ENCODE measurements at regions not wholly inside any gene's neighbourhood (a gene's known extent, or its start where the extent isn't known, plus 50 kb on each side); places are given as distances from the start of the nearest gene placed in this dataset.
"Not testable (repeated sequence)": the region's sequence is repeated elsewhere in the genome, so short reads cannot be mapped to it uniquely, and the experiment has no call there.

- no peak for DNase-seq
- intact Hi-C loops (cut with DNase I), result no loop called here
These were observed 1694.7 kb upstream of the LRRTM3 start for GRCh38 chr10:65231148-65231547.

GRCh38 chr10:65234261-65234660 is 1691.6 kb upstream of the LRRTM3 start:
- DNase-seq, result no peak
- intact Hi-C loops (cut with DNase I), result no loop called here

GRCh38 chr10:65235266-65235665 is 1690.6 kb upstream of the LRRTM3 start:
- intact Hi-C loops (cut with DNase I), result no loop called here
- DNase-seq, result no peak

- no peak for DNase-seq
- intact Hi-C loops (cut with DNase I), result no loop called here
These were observed 1690.0 kb upstream of the LRRTM3 start for GRCh38 chr10:65235846-65236245.

DNA sequence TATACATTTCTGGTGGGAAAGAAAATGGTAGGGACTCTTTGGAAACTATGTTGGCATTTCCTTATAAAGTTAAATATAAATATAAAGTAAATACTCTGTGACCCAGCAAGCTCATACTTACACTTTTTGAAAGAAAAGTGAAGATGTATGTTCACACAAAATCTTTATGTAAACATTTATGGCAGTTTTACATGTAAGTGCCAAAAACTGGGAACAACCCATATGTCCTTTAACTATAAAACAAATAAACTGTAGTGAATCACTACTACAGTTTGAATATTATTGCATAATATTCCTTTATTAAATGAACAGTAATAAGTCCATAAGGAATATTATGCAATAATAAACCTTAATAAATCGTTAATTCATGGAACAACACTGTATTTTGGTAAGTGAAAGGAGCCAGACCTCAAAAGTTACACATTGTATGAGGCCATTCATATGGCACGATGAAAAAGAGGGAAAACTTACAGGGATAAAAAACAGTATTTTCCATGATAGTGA is 1660.3 kb upstream of the LRRTM3 start:
- no peak for DNase-seq
- intact Hi-C loops (cut with DNase I), result no loop called here

- intact Hi-C loops (cut with DNase I); DNase-seq: not testable (repeated sequence)
These were observed 1656.3 kb upstream of the LRRTM3 start for GRCh38 chr10:65269551-65269950.

GRCh38 chr10:65270969-65271368 is 1654.9 kb upstream of the LRRTM3 start:
- intact Hi-C loops (cut with DNase I), result no loop called here
- DNase-seq, result no peak

- intact Hi-C loops (cut with DNase I), result no loop called here
- no peak for DNase-seq
These were observed 1652.7 kb upstream of the LRRTM3 start for GRCh38 chr10:65273115-65273514.

GRCh38 chr10:65275296-65275695 is 1650.5 kb upstream of the LRRTM3 start:
- DNase-seq, result no peak
- intact Hi-C loops (cut with DNase I), result no loop called here

DNA sequence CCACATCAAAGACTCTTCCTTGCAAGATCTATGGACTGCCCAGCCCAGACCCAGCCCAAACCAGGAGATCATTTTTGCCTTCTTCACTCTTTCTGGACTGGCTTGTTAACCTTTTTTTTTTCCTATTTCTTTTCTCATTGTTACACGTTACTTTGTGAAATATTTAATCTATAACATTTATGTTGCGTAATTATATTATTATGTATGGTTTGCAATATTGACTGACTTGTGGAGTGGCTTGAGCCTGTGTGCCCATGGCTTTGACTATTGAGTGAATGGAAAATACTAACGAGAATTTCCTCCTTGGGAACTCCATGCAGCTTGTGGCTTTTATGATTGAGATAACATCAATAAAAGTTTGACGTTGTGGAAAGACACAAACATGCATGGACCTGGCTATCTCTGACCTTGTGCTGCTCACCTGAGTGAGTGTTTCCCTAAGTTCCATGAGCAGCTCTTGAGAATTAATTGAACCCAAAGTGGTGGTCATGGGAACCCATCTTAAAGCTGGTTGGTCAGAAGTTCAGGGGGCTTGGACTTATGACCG is 1641.3 kb upstream of the LRRTM3 start:
- no peak for DNase-seq
- intact Hi-C loops (cut with DNase I), result no loop called here

DNA sequence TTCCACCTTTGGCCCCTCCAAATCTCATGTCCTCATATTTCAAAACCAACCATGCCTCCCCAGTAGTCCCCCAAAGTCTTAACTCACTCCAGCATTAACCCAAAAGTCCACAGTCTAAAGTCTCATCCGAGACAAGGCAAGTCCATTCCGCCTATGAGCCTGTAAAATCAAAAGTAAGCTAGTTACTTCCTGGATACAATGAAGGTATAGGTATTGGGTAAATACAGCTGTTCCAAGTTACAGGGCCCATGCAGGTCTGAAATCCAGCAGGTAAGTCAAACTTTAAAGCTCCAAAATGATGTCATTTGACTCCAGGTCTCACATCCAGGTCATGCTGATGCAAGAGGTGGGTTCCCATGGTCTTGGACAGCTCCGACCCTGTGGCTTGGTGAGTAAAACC is 1640.1 kb upstream of the LRRTM3 start:
- intact Hi-C loops (cut with DNase I), result not testable (repeated sequence)

DNA sequence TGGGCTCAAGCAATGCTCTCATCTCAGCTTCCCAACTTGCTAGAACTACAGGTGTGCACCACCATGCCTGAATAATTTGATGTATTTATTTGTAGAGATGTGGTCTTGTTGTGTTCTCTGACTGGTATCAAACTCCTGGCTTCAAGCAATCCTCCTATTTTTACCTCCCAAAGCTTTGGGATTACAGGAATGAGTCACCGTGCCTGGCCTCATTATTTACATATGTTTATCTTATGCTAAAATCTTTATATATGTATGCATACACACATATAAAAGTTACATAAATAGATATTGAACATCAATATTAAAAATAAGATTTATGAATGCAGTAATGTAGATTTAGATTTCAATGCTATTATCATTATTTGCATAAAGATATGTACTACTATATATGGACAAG is 1634.5 kb upstream of the LRRTM3 start:
- intact Hi-C loops (cut with DNase I), result no loop called here
- DNase-seq, result no peak

More for the DNA sequence above, 1640.1 kb upstream of the LRRTM3 start:
- DNase-seq, result not testable (repeated sequence)

DNA sequence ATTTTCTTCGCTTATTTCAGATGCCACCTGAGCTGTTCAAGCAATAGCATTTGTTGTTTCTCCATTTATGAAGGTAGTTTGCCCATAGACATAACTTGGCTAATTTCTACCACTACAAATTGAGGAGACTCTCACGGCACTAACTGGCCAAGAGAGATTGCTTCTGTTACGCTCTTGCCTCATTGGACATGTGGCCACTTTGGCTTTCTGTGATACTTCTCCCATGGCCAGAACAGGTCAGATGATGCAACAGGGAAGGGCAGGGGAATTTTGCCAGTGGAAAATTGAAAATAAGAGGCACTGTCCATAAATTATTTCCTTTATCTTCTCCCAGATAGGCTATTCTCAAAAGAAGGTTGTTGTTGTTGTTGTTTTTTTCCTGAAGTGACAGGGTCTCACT is 1633.3 kb upstream of the LRRTM3 start:
- intact Hi-C loops (cut with DNase I), result no loop called here
- no peak for DNase-seq

DNA sequence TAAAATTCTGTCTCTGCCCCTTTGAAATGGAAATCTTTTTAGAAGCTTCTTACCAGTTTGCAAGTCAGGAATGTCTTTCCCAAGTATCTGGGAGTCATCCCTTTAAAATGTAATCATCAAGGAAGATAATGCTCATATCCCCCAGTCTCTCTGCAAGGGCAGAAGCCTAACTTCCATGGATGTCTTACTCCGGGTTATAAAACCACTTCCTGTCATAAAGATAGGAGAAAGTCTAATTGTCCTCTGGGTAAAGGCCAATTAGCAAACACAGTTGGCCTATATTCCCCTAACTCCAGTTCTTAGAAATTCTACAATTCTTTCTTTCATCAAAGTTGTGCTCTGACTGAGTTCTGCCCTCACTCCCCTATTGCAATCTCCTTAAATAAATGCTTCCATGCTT is 1631.5 kb upstream of the LRRTM3 start:
- intact Hi-C loops (cut with DNase I), result no loop called here
- no peak for DNase-seq

DNA sequence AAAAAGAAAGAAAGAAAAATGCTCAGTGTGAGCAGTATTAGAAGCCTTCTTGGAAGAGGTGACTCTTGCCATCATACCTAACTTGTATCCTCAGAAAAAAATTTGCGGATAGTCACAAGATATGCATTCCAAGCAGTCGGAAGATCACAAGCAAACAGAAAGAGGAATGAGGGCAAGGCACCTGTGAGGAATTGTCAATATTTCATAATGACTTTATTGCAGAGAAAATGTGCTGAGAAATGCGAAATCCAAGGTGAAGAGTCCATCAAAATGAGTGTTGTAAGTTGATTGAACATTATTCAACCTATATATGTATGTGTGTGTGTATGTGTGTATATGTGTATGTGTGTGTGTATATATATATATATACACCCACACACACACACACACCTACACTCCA is 1624.7 kb upstream of the LRRTM3 start:
- intact Hi-C loops (cut with DNase I), result no loop called here

DNA sequence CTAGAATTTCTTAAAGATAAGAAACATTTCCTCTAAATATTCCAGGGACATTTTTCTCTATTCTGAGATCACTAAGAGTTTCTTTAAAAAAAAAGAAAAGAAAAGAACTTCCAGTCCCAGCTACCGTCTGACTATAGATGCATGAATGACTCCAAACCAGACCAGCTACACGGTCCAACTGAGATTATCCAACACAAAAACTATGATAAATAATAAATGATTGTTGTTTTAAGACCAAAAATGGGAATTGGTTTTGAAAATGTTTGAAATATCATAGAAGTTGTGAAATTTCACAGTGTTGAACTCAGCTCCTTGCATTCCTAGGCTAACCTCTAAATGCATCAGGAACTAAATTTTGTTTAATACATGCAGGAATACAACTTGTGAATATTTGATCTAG is 1619.6 kb upstream of the LRRTM3 start:
- DNase-seq, result no peak
- intact Hi-C loops (cut with DNase I), result no loop called here

More for the DNA sequence above, 1624.7 kb upstream of the LRRTM3 start:
- DNase-seq, result no peak

GRCh38 chr10:65312876-65313275 is 1613.0 kb upstream of the LRRTM3 start:
- intact Hi-C loops (cut with DNase I), result no loop called here
- DNase-seq, result no peak

- no peak for DNase-seq
- intact Hi-C loops (cut with DNase I), result no loop called here
These were observed 1612.4 kb upstream of the LRRTM3 start for GRCh38 chr10:65313406-65313805.

DNA sequence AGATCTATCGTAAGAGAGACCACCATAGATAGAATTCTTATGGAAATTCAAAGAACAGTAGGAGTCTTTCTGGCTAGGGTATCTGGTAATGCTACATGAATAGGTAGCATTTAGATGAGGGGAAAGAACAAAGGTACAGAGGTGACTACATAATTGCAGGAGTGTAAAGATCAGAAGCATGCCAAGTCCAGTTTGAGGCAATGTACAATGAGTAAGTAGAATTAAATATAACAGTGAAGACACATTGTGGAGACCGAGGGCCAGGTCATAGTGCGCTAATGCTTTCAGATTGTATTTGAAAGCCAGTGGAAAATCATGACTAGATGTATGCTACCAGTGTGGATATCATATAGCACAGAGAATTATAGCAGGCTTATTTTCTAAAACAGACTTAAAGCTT is 1611.6 kb upstream of the LRRTM3 start:
- DNase-seq, result no peak
- intact Hi-C loops (cut with DNase I), result no loop called here

- intact Hi-C loops (cut with DNase I), result no loop called here
- DNase-seq, result no peak
These were observed 1606.3 kb upstream of the LRRTM3 start for GRCh38 chr10:65319493-65319892.

DNA sequence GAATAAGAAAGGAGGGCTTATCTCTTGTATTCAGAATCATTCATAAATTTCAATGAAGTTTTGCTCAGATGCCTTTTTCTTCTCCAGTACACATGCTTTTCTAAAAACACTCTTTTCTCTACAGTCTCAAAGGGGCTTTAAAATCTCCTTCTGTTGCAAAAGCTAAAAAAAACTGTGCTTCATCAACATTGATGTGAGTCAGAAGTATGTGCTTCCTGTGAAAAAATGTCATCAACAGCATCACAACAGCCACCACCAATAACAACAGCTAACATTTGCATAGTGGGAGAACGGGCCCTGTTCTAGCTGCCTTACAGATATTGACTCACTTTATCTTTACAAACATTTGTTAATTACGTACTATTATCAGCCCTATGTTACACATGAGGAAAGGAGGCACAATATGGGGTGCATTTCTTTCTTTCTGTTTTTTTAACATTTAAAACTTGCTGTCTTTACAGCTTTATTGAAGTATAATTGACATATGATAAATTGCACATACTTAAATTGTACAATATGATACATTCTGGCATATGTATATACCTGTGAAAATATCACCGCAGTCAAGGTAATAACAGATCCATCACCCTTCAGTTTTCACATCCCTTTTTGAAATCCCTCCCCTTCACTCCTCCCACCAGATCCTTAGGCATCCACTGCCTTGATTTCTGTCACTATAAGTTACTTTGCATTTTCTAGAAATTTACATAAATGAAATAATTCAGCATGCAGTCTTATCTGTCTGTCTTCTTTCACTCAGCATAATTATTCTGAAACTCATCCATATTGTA is 1605.4 kb upstream of the LRRTM3 start:
- intact Hi-C loops (cut with DNase I), result no loop called here
- no peak for DNase-seq

DNA sequence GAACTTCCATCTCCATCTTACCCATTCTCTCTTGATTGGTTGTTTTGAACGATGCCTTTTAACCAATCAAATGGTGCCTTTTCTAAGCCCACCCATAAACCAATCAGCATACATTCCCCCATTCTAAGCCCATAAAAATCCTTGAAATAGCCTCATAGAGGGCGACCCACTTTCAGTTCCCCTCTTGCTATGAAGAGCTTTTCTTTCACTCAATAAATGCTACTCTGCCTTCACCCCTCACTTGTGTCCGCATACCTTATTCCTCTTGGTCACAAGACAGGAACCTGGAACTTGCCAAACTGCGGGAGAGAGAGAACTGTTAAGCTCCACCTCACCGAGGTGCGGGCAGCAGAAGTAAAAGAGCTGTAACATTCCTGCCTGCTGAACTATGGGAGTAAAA is 1602.0 kb upstream of the LRRTM3 start:
- intact Hi-C loops (cut with DNase I), result no loop called here

More for the DNA sequence above, 1602.0 kb upstream of the LRRTM3 start:
- no peak for DNase-seq

Data from posterior cingulate gyrus (tissue), 11 donors.